KBM-7 (cell line): ENCODE measurements at regions not wholly inside any gene's neighbourhood (a gene's known extent, or its start where the extent isn't known, plus 50 kb on each side); places are given as distances from the start of the nearest gene placed in this dataset.

Experiments
- DNase-seq: peaks from one replicate; pipeline ENCODE4 v3.0.0-alpha.2; 2015
- in situ Hi-C: fragments of 300-500 bp; cut with MboI; formaldehyde crosslinking; loops from 2 replicates; pipeline ENCODE4 v1.14.3; 2020; ENCODE audit warnings: low sequenced_read_pairs, low pct_unique_long_range_greater_than_20kb, mixed read lengths

DNA sequence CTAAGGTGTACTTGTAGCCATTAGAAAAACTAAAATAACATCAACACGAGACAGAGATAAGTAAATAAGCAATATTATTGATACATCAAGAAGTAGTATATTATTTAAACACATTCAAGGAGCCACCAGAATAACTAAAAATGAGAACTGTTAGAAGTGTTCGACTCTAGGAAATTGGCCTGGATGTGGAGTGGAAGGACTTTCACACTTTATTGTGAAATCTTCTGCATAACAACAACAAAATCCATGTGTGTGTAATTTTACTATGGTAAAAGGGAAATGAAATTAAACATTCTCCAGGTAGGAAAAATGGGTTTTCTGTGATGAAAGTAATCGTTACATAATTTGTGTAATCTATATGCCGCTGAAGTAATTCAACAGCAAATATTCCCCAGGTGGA, 96.3 kb upstream of the RNF152 start:
- DNase-seq: no peak
- in situ Hi-C loops: no loop called here

DNA sequence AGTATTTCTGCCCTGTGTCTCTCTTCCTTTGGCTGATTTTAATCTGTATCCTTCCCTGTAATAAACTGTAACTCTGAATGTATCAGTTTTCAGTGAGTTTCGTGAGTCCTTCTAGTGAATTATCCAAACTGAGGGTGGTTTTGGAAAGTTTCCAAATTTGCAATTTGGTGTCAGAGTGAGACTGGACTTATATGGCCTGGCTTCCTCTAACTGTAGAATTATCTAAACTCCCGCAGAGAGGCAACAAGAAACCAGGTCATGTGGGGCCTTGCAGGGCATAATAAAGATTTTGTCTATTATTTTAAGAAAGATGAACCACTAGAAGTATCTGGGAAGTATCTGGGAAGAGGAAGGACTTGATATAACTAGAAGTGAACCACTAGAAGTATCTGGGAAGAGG, 95.3 kb upstream of the RNF152 start:
- in situ Hi-C loops: no loop called here
- DNase-seq: peak; percentile 69

DNA sequence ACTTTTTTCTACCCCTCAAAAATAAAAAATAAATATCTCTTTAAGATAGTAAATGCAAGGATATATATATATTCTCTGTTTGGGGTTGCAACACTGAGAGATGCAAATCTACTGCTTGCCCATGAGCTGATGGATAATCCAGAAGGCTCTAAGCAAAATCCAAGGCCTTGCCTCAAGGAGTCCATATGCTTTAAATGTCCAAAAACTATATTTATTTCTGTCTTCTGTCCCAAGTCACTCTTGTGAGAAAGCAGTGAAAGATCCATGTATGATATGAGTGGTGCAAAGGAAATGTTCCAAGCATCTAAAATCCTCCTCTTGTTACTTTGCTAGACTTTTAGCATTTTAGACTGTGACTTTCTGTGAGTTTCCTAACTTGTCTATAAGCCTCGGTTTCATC, 92.9 kb upstream of the RNF152 start:
- no peak for DNase-seq
- in situ Hi-C loops: no loop called here

DNA sequence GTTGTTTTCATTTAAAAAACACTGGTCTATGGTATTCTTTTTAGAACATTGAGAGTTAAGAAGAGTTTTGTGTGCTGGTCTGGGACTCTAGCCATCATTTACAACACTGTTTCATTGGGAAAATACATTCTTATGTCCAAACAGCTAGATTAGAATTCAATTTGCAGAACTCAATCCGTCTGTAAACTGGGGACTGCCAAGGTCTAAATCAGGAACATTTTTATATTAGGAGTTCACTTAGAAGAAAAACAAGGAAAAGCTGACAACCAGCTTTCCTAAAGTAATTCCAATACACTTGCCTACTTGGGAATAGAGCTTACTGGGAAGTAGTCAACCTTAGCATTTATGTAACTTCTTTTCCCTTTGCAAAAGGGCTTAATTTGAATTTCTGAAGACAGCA, 91.5 kb upstream of the RNF152 start:
- in situ Hi-C loops: no loop called here
- no peak for DNase-seq

DNA sequence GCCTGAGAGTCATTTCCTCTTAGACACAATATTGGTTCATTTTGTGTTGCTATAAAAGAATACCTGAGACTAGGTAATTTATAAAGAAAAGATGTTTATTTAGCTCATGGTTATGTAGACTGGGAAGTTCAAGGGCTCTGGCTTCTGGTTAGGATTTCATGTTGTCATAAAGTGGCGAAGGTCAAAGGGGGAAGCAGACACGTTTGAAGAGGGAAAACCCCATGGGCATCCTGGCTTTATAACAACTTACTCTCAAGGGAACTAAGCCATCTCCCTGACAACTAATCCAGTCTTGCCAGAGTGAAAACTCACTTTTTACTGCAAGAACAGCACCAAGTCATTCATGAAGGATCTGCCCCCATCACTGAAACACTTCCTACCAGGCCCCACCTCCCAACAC, 89.7 kb upstream of the RNF152 start:
- in situ Hi-C loops: no loop called here

DNA sequence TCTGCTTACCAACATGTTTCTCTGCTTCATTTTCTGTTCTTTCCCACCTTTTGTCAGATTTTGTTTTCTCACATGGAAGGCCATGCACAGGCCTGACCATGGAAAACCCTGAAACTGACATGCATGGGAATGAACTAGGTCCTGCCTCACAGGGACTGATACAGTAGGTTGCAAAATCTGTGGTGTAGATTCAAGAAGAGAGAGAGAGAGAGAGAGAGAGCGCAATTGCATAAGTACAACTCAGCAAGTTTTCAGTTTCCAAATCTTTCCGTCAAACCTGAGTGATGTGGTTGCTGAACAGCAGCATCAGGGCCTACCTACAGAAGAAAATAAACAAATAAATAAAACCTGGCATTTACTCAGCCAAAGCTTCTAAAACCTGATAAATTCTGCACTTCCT, 87.5 kb upstream of the RNF152 start:
- no peak for DNase-seq
- in situ Hi-C loops: no loop called here

More for the DNA sequence above, 89.7 kb upstream of the RNF152 start:
- DNase-seq: no peak

DNA sequence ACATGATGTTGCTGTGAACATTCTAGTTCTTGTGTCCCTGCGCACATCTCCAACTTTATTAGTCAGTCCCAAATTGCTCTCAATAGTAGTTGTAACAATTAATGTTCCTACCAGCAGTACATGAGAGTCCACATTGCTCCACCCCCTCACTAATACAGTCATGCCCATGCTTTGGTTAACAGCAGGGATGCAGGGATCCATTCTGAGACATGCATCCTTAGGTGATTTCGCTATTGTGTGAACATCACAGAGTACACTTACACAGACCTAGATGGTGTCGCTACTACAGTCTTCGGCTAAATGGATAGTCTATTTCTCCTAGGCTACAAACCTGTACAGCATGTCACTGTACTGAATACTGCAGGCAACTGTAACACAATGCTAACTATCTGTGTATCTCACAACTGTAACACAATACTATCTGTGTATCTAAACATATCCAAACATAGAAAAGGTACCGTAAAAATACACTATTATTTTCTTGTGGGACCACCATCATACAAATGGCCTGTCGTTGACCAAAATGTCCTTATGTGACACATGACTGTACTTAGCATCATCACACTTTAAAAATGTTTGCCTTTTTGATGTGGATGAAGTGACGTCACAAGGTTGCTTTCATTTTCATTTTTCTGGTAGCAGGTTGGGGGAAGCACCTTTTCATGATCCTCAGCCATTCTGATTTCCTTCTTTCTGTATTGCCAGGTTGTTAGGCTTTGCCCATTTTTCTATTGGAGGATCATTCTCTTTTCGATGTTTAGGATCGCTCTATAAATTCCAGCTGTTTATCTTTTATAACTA, 82.9 kb upstream of the RNF152 start:
- in situ Hi-C loops: no loop called here
- DNase-seq: no peak

DNA sequence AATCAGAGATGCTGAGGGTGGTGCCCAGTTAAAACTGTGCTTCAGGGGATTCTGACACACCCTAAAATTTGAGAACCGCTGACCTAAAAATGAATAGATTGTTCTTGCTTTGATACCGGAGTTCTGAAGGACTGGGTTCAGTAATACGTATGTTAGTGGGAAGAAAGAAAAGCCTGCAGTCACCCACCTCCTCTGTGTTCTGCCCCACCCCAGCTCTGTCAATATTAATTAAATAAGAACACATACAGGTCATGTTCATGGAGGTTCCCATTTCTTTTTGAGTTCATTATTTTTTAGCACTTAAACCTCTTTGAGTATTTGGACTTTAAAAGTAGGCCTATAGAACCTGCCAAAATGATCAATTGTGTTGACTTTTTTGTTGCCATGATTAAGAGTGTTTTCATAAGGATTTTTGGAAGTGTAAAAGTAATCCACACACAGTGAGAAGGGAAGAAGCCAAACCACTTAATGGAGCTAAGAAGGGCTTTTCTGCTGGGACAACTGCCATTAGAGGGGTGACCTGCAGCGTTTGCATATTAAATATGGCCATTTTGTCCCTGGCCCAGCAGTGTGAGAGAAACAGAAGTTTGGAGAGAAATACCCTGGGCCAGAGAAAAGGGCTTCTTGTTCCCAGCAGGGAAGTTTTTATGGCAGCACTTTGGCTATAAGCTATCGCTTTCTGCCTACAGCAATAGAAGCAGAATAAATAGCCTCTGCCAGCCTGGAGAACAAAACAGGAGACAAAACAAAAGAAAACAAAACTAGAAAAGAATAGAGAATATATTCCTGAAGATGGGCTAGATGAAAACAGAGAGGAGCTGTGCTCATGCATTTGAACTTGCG, 80.7 kb upstream of the RNF152 start:
- no peak for DNase-seq
- in situ Hi-C loops: no loop called here

DNA sequence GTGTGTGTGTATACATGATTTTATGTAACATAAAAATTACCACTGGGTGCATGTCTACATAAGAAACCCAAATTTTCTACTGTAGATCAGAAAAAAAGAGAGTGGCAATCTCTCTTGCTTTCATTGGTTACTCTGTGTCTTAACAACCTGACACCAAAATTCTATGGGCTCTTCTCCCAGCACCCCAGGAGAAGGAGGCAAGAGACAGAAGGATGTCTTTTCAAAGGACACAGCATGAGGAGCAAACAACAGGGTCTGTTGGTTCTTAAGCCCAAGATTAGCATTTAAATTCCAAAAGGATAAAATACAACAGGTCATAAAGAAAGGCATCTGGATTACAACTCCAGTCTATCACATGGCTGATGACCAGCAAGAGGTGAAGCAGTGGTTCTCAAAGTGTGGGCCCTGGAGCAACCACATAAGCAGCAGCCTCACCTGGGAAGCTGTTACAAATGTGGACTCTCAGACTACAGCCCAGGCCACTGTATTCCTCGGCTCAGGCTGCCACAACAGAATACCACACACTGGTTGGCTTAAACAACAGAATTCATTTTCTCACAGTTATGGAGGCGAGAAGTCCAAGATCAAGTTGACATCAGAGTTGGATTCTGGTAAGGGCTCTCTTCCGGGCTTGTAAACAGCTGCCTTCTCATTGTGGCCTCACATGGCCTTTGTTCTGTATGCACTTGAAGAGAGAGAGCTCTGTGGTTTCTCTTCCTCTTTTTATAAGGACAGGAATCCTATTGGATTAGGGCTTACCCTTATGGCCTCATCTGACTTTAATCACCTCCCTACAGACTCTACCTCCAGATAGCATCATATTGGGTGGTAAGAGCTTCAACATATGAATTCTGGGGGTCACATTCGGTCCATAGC, 79.8 kb upstream of the RNF152 start:
- peak; percentile 79 for DNase-seq
- in situ Hi-C loops: no loop called here

DNA sequence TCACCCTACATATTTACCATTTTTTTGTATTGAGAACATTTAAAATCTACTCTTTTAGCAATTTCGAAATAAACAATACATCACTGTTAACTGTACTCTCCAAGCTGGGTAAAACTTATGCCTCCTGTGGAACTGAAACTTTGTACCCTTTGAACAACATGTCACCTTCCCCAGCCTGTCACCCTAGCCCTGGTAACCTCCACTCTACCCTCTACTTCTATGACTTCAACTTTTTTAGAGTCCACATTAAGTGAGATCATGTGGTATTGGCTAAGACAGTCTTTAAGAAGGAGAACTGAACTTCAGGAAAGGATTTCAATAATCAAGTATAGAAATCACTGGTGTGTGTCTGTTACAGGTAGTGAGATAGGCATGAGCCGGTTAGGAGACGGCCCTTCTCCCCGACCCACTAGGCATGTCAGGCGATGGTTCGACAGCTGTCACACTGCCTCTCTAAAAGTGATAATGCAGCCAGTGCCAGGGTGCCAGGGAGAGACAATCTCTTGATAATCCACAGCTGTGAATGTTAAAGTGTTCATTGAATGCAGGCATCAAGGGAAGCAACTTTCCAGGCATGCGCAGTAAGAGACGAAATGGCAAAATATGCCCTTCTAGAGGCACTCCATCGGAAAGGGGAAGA, 74.6 kb upstream of the RNF152 start:
- DNase-seq: no peak
- in situ Hi-C loops: no loop called here

DNA sequence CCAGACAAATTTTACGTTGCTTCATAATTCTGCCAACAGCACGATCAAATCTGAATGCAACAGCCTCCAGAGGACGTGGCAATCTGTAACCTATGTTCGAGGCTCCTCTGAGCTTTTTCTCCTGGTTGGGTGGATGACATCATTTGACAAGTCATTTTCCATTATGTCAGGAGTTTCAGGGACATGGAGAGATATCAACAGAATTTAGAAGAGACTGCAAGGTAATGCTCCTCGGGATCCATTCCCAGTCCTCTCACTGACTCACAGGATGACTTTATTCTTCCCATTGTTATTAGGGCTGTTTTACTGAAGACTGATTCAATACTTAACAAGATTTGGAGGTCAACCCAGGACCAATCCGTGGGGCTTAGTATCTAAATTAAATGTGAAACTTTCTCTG, 72.5 kb upstream of the RNF152 start:
- in situ Hi-C loops: no loop called here
- DNase-seq: no peak

DNA sequence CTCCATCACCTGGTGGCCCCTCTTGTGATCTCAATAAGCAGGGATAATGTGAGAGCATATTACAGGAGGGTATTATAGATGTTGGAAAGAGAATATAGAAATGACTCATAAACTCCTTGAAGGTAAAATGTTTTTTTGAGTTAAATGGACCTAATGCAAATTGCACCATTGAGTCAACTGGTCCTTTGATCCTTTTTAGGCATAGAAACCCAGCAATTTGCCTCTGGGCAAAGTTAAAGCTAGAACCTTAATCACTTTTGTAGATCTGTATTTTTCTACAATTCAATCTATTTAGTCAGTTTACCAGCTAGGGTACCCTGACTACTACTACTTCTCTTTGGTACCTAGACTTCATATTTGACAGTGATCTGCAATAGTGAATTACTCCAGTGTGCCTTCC, 71.8 kb upstream of the RNF152 start:
- in situ Hi-C loops: no loop called here
- DNase-seq: no peak

DNA sequence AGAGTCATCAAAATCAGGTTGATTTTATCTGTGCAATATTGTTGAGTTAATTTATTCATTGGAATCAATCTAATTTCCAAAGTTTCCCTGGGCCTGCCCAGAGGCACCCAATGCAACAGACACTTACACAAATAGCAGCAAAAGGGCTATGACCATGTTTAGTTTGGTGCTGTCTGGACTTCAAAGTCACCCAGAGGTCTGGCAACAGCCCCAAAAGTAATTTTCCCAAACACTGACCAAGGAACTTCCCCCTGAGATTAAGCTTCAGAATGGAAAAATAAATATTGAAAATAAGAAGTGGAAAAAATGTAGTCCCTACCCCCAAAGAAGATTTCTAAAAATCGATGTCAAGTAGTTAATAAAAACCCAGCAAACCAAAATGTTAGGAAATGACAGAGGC, 70.9 kb upstream of the RNF152 start:
- in situ Hi-C loops: no loop called here
- DNase-seq: no peak

DNA sequence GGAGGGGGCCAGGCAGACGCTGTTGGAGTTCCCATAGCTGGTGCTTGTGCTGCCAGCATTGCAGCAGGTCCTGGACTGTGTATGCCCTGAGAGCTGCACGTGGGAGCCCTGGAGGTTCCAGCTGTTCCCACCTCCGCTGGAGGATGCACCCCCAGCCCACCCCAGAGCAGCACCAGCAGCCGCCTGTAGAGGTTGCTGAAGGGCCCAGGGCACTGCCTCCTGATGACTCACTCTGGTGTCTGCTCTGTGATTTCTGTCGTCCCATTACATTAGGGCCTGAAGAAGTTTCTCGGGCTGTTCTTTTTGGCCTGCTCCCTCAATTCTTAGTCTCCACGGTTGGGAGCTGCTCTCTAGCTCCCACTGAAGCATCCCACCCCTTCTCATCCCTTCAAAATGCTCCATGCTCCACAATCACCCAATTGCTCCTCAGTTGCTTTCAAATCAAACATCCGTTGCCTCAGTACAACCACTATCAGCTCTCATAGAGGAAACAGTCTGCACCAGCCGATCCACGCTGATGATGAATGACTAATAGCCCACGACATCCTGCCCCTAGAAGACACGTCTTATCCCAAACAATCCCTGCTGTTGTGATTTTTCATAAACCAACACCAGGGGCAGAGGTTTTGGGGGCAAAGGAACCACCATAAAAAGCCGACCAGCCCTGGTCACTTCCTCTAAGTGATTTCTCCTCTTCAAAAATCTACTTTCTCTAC, 65.2 kb upstream of the RNF152 start:
- in situ Hi-C loops: no loop called here
- no peak for DNase-seq

DNA sequence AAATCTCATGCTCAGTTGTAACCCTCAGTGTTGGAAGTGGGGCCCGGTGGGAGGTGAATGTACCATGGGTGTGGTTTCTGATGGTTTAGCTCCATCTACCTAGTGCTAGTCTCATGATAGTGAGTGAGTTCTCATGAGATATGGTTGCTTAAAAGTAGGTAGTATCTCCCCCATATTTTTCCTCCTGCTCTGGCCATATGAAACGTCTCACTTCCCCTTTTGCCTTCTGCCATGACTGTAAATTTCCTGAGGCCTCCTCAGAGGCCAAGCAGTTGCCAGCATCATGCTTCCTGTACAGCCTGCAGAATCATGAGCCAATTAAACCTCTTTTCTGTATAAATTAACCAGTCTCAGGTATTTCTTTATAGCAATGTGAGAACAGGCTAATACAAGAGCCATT, 62.8 kb upstream of the RNF152 start:
- peak; percentile 71 for DNase-seq
- in situ Hi-C loops: no loop called here

DNA sequence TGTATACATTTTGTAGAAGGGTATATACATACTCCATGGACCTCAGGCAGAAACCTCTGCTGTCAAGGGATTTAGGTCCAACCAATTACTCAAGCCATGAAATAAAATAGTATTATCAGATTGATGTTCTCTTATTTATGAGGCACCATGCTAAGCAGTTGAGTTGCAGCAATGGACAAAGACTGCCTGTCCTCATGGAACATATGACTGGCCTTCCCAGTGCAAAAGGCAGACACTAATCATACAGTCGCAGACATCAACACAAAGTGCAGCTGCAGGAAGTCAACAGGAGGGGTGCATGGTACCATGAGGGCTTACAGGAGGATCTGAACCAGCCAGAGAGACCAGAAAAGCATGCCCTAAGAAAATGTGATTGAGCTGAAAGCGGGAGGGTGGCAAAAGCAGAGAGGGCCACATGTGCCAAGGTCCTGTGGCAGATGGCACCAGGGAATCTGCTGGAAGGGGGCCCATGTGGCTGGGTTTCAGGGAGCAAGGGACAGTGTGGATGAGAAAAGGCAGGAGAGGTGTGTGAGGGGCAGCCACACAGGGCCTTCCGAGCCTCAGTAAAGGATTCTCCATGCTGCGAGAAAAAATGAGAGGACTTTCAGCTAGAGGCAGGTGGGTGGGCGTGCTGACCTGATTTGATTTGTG, 61.4 kb upstream of the RNF152 start:
- in situ Hi-C loops: no loop called here
- no peak for DNase-seq

DNA sequence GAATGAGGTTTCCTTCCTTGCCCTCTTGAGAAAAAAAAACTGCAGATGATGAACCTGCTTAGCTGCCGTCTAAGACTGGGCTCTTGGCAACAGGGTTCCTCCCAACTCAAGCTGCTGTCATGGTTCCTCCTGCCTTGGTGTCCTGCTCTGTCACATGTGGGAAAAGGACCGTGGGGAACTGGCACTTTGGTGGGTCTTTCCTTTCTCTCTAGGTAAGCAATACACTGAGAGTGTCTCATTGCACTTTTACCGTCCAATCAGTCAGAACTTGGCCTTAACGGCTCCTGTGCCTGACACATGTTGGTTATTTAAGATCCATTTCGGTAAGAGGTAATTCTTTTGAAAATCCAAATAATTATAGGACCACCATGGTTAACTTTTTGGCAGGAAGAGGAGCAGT, 60.8 kb upstream of the RNF152 start:
- in situ Hi-C loops: no loop called here
- no peak for DNase-seq

DNA sequence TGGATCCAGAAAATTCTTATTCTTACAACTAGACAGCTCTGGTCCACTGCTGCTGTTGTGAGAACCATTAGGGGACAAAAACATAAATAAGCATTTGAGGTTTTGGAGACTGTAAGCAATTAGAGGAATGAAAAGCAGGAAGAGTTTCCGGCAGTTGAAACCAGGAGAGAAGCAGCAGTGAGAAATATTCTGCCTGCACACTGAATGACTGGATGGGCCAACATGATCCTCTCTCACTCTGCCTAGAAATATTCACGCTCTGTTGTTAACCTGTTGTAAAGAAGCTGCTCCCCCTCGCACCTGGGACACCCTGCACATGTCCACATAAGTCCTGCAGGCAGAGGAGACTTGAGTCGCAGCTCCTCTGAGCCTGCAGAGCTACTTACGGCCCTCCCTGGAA, 60.4 kb upstream of the RNF152 start:
- no peak for DNase-seq
- in situ Hi-C loops: no loop called here
